ENCODE measurements at regions not wholly inside any gene's neighbourhood (a gene's known extent, or its start where the extent isn't known, plus 50 kb on each side); places are given as distances from the start of the nearest gene placed in this dataset.

DNA sequence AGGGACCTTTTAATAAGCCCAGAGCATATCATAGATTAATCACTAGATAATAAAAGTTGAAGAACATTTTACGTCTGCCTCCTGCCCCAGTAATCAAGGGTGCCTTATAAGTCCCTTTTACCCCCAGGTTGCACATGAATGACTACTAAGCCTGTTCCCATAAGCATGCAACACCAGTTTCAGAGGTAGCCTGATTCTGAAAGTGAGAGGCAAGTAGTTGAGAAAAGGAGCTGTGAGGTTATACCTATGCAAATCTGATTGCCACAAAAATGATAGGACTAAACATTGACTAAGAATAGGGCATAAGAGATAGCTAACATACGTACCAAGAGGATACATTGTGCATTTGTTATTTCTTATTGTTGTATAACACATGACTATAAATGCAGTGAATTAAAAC is 681.9 kb downstream of the ISL1 start:
- TF ChIP-seq ZNF501 (tag by site-specific recombination; IDR thresholded peaks at IDR 0.05) (no peak), ZNF558 (tag by site-specific recombination; IDR thresholded peaks at IDR 0.05) (no peak), ZNF837 (tag by site-specific recombination; IDR thresholded peaks at IDR 0.05) (no peak), IKZF3 (tag by site-specific recombination; IDR thresholded peaks at IDR 0.05) (no peak)
- TF ChIP-seq, protein P1, sequence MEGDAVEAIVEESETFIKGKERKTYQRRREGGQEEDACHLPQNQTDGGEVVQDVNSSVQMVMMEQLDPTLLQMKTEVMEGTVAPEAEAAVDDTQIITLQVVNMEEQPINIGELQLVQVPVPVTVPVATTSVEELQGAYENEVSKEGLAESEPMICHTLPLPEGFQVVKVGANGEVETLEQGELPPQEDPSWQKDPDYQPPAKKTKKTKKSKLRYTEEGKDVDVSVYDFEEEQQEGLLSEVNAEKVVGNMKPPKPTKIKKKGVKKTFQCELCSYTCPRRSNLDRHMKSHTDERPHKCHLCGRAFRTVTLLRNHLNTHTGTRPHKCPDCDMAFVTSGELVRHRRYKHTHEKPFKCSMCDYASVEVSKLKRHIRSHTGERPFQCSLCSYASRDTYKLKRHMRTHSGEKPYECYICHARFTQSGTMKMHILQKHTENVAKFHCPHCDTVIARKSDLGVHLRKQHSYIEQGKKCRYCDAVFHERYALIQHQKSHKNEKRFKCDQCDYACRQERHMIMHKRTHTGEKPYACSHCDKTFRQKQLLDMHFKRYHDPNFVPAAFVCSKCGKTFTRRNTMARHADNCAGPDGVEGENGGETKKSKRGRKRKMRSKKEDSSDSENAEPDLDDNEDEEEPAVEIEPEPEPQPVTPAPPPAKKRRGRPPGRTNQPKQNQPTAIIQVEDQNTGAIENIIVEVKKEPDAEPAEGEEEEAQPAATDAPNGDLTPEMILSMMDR (tag by site-specific recombination; IDR thresholded peaks at IDR 0.05) = no peak

All from HEK293 (cell line).